Aorta (tissue), 5 donors: ENCODE measurements at regions not wholly inside any gene's neighbourhood (a gene's known extent, or its start where the extent isn't known, plus 50 kb on each side); places are given as distances from the start of the nearest gene placed in this dataset.
A peak's percentile ranks its signal among the peaks of the same experiment; 100 is the strongest.

Experiments used
- ATAC-seq: fragments of 200-7000 bp; cut with Tn5 transposase; one replicate; pipeline ENCODE4 v1.9.1; 2022; ENCODE audit warnings: moderate library complexity; ENCODE audit not compliant: low FRiP score
- DNase-seq, 2 donors: peaks; one replicate each; pipeline ENCODE4 v3.0.0-alpha.2; 2020
- H3K27ac ChIP-seq, 2 donors: one replicate each; pipeline ENCODE4 v1.5.1; 2013; ENCODE audit warnings: low read length in 2 of 2, mild to moderate bottlenecking in 2 of 2, moderate library complexity in 2 of 2, control low read depth in 1 of 2, inconsistent platforms in 1 of 2, low read depth in 1 of 2
- H3K27me3 ChIP-seq, 2 donors: one replicate each; pipeline ENCODE4 v1.6.1; 2013; ENCODE audit warnings: control low read depth in 1 of 2, low read length in 1 of 2, mild to moderate bottlenecking in 1 of 2, moderate library complexity in 1 of 2; ENCODE audit not compliant: insufficient read depth in 2 of 2, control insufficient read depth in 1 of 2
- H3K36me3 ChIP-seq, 2 donors: one replicate each; pipeline ENCODE4 v1.6.1; 2013; ENCODE audit warnings: control low read depth in 1 of 2, low read length in 1 of 2, mild to moderate bottlenecking in 1 of 2; ENCODE audit not compliant: insufficient read depth in 2 of 2, control insufficient read depth in 1 of 2
- H3K4me1 ChIP-seq, 2 donors: one replicate each; pipeline ENCODE4 v1.6.1; 2013; ENCODE audit warnings: low read length in 2 of 2, control low read depth in 1 of 2, mild to moderate bottlenecking in 1 of 2, moderate library complexity in 1 of 2; ENCODE audit not compliant: insufficient read depth in 2 of 2, control insufficient read depth in 1 of 2
- H3K4me3 ChIP-seq, 2 donors: one replicate each; pipeline ENCODE4 v1.5.1; 2013; ENCODE audit warnings: low read length in 2 of 2, control low read depth in 1 of 2, mild to moderate bottlenecking in 1 of 2
- H3K9me3 ChIP-seq: one replicate; pipeline ENCODE4 v1.6.1; 2013; ENCODE audit warnings: mild to moderate bottlenecking, low read length; ENCODE audit not compliant: control insufficient read depth
- WGBS, 2 donors: extraction: QIAGEN DNeasy Blood & Tissue Kit; methylation state at CpG; one replicate each; pipeline ENCODE4 v1.1.7; 2013; 5-methylcytosine and 5-hydroxymethylcytosine counted together
- intact Hi-C, 2 donors: fragments of 100-400 bp; cut with DNase I; formaldehyde crosslinking; loops; one replicate each; pipeline versions ENCODE4 v1.14.2 to v1.15.0; 2022
- donor health status: healthy with polysubstance abuse.
- donor health status: Bipolar disorder and iron deficiency.
- donor health status: DM: no; HTN: no; CAD: no.
- donor health status: DM: no; HTN: no; CAD: no.
- donor health status: DM: yes; HTN: yes; CAD: no.

- Histone ChIP-seq H3K36me3 (no peaks in the 10 kb centered on the region), H3K27me3 (no peaks in the 10 kb centered on the region), H3K9me3 (no peaks in the 10 kb centered on the region), H3K4me1 (peaks cover 0 to 3% of the 10 kb centered on the region in 2 donors), H3K4me3 (no peak overlapping the region), H3K27ac (no peak overlapping the region)
- DNase-seq, result no peak
- peak; percentile 60 for ATAC-seq
- intact Hi-C loops, result no loop called here
- WGBS, 2 donors, result 0% methylated on average over 1 of the region's 1 CpG
Observed at GRCh38 chr10:36381748-36382147, 739.7 kb upstream of the FZD8 start.

GRCh38 chr10:36380538-36380937, 738.4 kb upstream of the FZD8 start:
- intact Hi-C loops, result no loop called here
- H3K36me3 ChIP-seq, result no peaks in the 10 kb centered on the region
- 65 to 70% methylated on average over 2 of the region's 2 CpGs for WGBS, 2 donors
- ATAC-seq (no peak), DNase-seq (no peak)
- no peak overlapping the region for H3K4me3 ChIP-seq
- H3K4me1 ChIP-seq, result peaks cover 0 to 3% of the 10 kb centered on the region in 2 donors
- H3K27me3 ChIP-seq, result no peaks in the 10 kb centered on the region
- H3K27ac ChIP-seq, result no peak overlapping the region
- H3K9me3 ChIP-seq, result no peaks in the 10 kb centered on the region

- H3K4me1 ChIP-seq, result no peaks in the 10 kb centered on the region
- DNase-seq (no peak), ATAC-seq (no peak)
- H3K27ac ChIP-seq, result no peak overlapping the region
- no peaks in the 10 kb centered on the region for H3K9me3 ChIP-seq
- WGBS, 2 donors, result 94 to 95% methylated on average over 3 of the region's 3 CpGs
- intact Hi-C loops, result no loop called here
- no peak overlapping the region for H3K4me3 ChIP-seq
- no peaks in the 10 kb centered on the region for H3K36me3 ChIP-seq
- no peaks in the 10 kb centered on the region for H3K27me3 ChIP-seq
Observed at GRCh38 chr10:36375107-36375506, 733.0 kb upstream of the FZD8 start.

GRCh38 chr10:36373424-36374096, 731.5 kb upstream of the FZD8 start:
- Histone ChIP-seq H3K27ac (no peak overlapping the region), H3K9me3 (no peaks in the 10 kb centered on the region), H3K36me3 (no peaks in the 10 kb centered on the region), H3K4me3 (no peak overlapping the region), H3K4me1 (no peaks in the 10 kb centered on the region), H3K27me3 (no peaks in the 10 kb centered on the region)
- ATAC-seq, result no peak
- DNase-seq, result no peak
- 81 to 84% methylated on average over 8 of the region's 8 CpGs for WGBS, 2 donors
- intact Hi-C loops, result no loop called here

- whole genome bisulfite sequencing, 2 donors, result 70 to 73% methylated on average over 3 of the region's 3 CpGs
- intact Hi-C loops, result no loop called here
- H3K4me3 ChIP-seq, result no peak overlapping the region
Observed at GRCh38 chr10:36367362-36367761, 725.3 kb upstream of the FZD8 start.

GRCh38 chr10:36366843-36367242, 724.7 kb upstream of the FZD8 start:
- ATAC-seq (no peak), DNase-seq (no peak)
- no peak overlapping the region for H3K4me3 ChIP-seq
- no peak overlapping the region for H3K27ac ChIP-seq
- intact Hi-C loops, result no loop called here
- no peaks in the 10 kb centered on the region for H3K36me3 ChIP-seq
- H3K4me1 ChIP-seq, result no peaks in the 10 kb centered on the region
- no peaks in the 10 kb centered on the region for H3K9me3 ChIP-seq
- H3K27me3 ChIP-seq, result no peaks in the 10 kb centered on the region

More at GRCh38 chr10:36367362-36367761, 725.3 kb upstream of the FZD8 start:
- ATAC-seq (no peak), DNase-seq (no peak)
- Histone ChIP-seq H3K27me3 (no peaks in the 10 kb centered on the region), H3K36me3 (no peaks in the 10 kb centered on the region), H3K27ac (no peak overlapping the region), H3K4me1 (no peaks in the 10 kb centered on the region), H3K9me3 (no peaks in the 10 kb centered on the region)

- ATAC-seq, result no peak
- 96 to 100% methylated on average over 2 of the region's 2 CpGs for WGBS, 2 donors
Observed at GRCh38 chr10:36366065-36366464, 724.0 kb upstream of the FZD8 start.

GRCh38 chr10:36362257-36362656, 720.2 kb upstream of the FZD8 start:
- H3K4me3 ChIP-seq, result no peak overlapping the region
- no peaks in the 10 kb centered on the region for H3K27me3 ChIP-seq
- no peak for ATAC-seq
- intact Hi-C loops, result no loop called here
- WGBS, 2 donors, result 92 to 98% methylated on average over 2 of the region's 2 CpGs
- DNase-seq, result no peak
- H3K4me1 ChIP-seq, result no peaks in the 10 kb centered on the region
- H3K27ac ChIP-seq, result no peak overlapping the region
- no peaks in the 10 kb centered on the region for H3K36me3 ChIP-seq
- H3K9me3 ChIP-seq, result no peaks in the 10 kb centered on the region

More at GRCh38 chr10:36366065-36366464, 724.0 kb upstream of the FZD8 start:
- Histone ChIP-seq H3K36me3 (no peaks in the 10 kb centered on the region), H3K9me3 (no peaks in the 10 kb centered on the region), H3K4me1 (no peaks in the 10 kb centered on the region), H3K4me3 (no peak overlapping the region), H3K27ac (no peak overlapping the region), H3K27me3 (no peaks in the 10 kb centered on the region)
- intact Hi-C loops, result no loop called here
- DNase-seq, result no peak

- Histone ChIP-seq H3K27me3 (no peaks in the 10 kb centered on the region), H3K4me1 (no peaks in the 10 kb centered on the region), H3K4me3 (no peak overlapping the region), H3K9me3 (no peaks in the 10 kb centered on the region), H3K27ac (no peak overlapping the region), H3K36me3 (no peaks in the 10 kb centered on the region)
- no peak for ATAC-seq
- 86 to 92% methylated on average over 3 of the region's 3 CpGs for WGBS, 2 donors
- DNase-seq, result no peak
- intact Hi-C loops, result no loop called here
Observed at GRCh38 chr10:36358736-36359135, 716.6 kb upstream of the FZD8 start.
